Adrenal gland (tissue), 9 donors: ENCODE measurements at regions not wholly inside any gene's neighbourhood (a gene's known extent, or its start where the extent isn't known, plus 50 kb on each side); places are given as distances from the start of the nearest gene placed in this dataset.

Experiments
- DNase-seq, 7 donors: peaks; one replicate each; pipeline ENCODE4 v3.0.0-alpha.2; 2019 to 2020
- H3K27ac ChIP-seq, 5 donors: fragments of 200-600 bp; sonication (generic) in 4 of 5; 1 replicate in 3 of 5; 2 replicates in 2 of 5; pipeline versions ENCODE4 v1.5.1 to v1.8.0; 2016 to 2020; ENCODE audit warnings: mild to moderate bottlenecking in 1 of 5
- H3K27me3 ChIP-seq: fragments of 200-600 bp; 2 replicates; pipeline ENCODE4 v1.8.0; 2021
- H3K36me3 ChIP-seq, 2 donors: fragments of 200-600 bp; replicated peaks in 1 of 2; 1 replicate in 1 of 2; 2 replicates in 1 of 2; pipeline versions ENCODE4 v1.5.1 to v1.8.0; 2018 to 2022
- H3K4me1 ChIP-seq, 2 donors: fragments of 200-600 bp; replicated peaks in 1 of 2; 1 replicate in 1 of 2; 2 replicates in 1 of 2; pipeline versions ENCODE4 v1.5.1 to v1.8.0; 2018 to 2021
- H3K4me3 ChIP-seq, 4 donors: fragments of 200-600 bp; sonication (generic) in 3 of 4; one replicate each; pipeline ENCODE4 v1.5.1; 2016 to 2018
- H3K9me3 ChIP-seq, 3 donors: fragments of 200-600 bp; sonication (generic) in 1 of 3; replicated peaks in 1 of 3; 1 replicate in 2 of 3; 2 replicates in 1 of 3; pipeline versions ENCODE4 v1.5.1 to v1.8.0; 2016 to 2021
- POLR2A ChIP-seq, 2 donors: fragments of 450-650 bp; IDR thresholded peaks; one replicate each; pipeline ENCODE4 v1.6.1; 2017; ENCODE audit warnings: antibody characterized with exemption in 2 of 2, mild to moderate bottlenecking in 2 of 2, moderate library complexity in 1 of 2
- WGBS, 4 donors: extraction: QIAGEN DNeasy Blood & Tissue Kit in 2 of 4; methylation state at CpG; one replicate each; pipeline versions ENCODE4 v1.1.5 to v1.1.7; 2013 to 2017; 5-methylcytosine and 5-hydroxymethylcytosine counted together
- intact Hi-C, 2 donors: fragments of 100-400 bp; cut with DNase I; formaldehyde crosslinking; loops; one replicate each; pipeline versions ENCODE4 v1.14.1 to v1.15.0; 2022 to 2023
- TF ChIP-seq, protein P1 (sequence below), 6 experiments: fragments of 450-650 bp in 4 of 6; fragments of 200-600 bp in 2 of 6; sonication (generic) in 1 of 6; IDR thresholded peaks; 1 replicate in 5 of 6; 2 replicates in 1 of 6; pipeline versions ENCODE4 v1.5.1 to v1.8.0; 2016 to 2021; ENCODE audit warnings: antibody characterized with exemption in 6 of 6, mild to moderate bottlenecking in 2 of 6, moderate library complexity in 1 of 6
- donor health status: healthy with polysubstance abuse.
- donor health status: Bipolar disorder and iron deficiency.
- donor health status: DM: yes; HTN: yes; CAD: no.
- donor health status: DM: no; HTN: no; CAD: no.
- donor health status: DM: no; HTN: no; CAD: no.

DNA sequence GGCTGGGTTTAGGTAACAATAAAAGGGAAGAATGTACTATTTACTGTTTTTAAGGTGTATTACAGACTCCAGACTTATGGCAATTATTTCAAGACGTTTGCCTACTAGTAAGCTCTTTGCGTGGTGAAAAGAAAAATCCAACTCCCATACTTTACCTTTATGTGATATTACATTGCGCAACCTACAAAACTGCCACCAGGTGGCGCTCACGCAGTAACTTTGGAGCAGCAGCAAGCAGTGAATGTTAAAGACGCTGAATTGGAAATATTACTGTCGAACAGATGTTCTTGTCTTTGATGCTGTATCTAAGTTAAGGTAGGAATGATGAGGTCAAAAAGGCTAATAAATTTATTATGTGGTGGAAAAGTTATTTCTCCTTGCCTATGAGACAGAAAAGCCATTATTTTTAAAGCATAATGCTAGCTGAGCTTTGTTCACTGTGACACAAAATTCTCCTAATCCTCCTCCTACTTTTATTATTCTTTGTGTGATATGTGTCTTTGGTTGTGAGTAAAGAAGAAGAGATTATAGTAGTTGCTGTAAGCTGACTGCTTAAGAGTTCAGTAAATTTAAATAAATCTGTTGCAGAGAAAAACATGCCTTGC lies 1099.8 kb upstream of the TENM3 start:
- no peak overlapping the region for H3K27ac ChIP-seq
- H3K9me3 ChIP-seq: no peaks in the 10 kb centered on the region
- H3K4me3 ChIP-seq: no peak overlapping the region
- peak; percentile 64 to 96 (median 86) for DNase-seq
- H3K36me3 ChIP-seq: no peaks in the 10 kb centered on the region
- TF ChIP-seq POLR2A (IDR thresholded peaks at IDR 0.05): no peak
- TF ChIP-seq, protein P1, sequence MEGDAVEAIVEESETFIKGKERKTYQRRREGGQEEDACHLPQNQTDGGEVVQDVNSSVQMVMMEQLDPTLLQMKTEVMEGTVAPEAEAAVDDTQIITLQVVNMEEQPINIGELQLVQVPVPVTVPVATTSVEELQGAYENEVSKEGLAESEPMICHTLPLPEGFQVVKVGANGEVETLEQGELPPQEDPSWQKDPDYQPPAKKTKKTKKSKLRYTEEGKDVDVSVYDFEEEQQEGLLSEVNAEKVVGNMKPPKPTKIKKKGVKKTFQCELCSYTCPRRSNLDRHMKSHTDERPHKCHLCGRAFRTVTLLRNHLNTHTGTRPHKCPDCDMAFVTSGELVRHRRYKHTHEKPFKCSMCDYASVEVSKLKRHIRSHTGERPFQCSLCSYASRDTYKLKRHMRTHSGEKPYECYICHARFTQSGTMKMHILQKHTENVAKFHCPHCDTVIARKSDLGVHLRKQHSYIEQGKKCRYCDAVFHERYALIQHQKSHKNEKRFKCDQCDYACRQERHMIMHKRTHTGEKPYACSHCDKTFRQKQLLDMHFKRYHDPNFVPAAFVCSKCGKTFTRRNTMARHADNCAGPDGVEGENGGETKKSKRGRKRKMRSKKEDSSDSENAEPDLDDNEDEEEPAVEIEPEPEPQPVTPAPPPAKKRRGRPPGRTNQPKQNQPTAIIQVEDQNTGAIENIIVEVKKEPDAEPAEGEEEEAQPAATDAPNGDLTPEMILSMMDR (IDR thresholded peaks at IDR 0.05): peak; percentile 83 to 98 (median 88)
- 2 to 3% (median 3%) methylated on average over 7 of the region's 7 CpGs for WGBS, 4 donors
- H3K27me3 ChIP-seq: no peaks in the 10 kb centered on the region
- H3K4me1 ChIP-seq: no peaks in the 10 kb centered on the region
- intact Hi-C loops: loop anchor here in 1 of 2 donors (10.0 kb wide), 1 partner anchor 381 kb away; no protein-coding TSS in a partner anchor

DNA sequence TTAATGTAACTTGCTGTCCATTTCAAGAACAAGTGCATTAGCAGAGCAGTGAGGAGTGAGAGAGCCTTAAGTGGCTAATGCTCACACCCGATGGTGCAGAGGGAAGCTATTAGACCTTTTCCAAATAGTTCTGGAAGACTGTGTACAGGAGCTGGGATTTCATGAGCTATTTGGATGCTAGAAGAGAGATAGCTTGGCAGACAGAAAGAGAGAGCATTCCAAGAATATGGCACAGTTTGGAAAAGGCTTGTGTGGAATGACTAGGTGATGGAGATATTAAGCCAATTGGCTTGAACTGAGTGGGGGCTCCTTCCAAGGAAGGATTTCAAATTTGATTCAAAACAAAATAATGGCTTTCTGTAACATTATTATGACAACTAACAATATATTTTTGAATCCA lies 1097.2 kb upstream of the TENM3 start:
- Histone ChIP-seq H3K27ac (no peak overlapping the region), H3K36me3 (no peaks in the 10 kb centered on the region), H3K9me3 (no peaks in the 10 kb centered on the region), H3K4me1 (no peaks in the 10 kb centered on the region), H3K4me3 (no peak overlapping the region), H3K27me3 (no peaks in the 10 kb centered on the region)
- 86 to 100% (median 94%) methylated on average over 1 of the region's 1 CpG for WGBS, 4 donors
- no peak for TF ChIP-seq POLR2A (IDR thresholded peaks at IDR 0.05)
- TF ChIP-seq, protein P1 (IDR thresholded peaks at IDR 0.05): no peak
- DNase-seq: no peak
- intact Hi-C loops: loop anchor here (5.0 to 10.0 kb wide), 2 partner anchors 379 to 381 kb away; no protein-coding TSS in a partner anchor

DNA sequence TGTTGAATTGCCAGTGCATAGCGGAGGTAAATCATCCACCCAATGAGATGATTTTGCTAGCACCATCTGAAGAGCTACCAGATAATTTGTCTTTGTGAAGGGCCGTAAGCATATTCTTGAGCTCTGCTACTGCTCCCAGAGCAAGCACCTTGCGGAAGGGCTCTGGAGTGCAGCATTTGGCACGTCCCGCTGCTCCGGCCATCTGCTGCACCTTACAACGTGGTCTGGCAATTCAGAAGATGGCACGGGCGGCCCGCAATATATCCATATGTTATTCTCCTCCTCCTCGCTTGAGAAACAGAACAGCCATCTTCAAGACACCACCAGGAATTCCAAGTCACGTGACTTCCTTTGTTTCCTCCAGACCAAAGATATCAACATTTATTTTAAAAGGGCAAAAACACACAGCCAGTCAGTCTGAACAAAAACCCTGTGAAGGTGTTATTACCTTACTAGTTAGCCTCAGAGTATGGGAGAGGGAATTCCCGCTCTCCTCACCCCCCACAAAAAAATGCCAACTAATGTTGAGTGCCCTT lies 1095.7 kb upstream of the TENM3 start:
- H3K9me3 ChIP-seq: no peaks in the 10 kb centered on the region
- no peaks in the 10 kb centered on the region for H3K4me1 ChIP-seq
- TF ChIP-seq, protein P1 (IDR thresholded peaks at IDR 0.05): no peak
- no peak for TF ChIP-seq POLR2A (IDR thresholded peaks at IDR 0.05)
- H3K36me3 ChIP-seq: no peaks in the 10 kb centered on the region
- no peaks in the 10 kb centered on the region for H3K27me3 ChIP-seq
- no peak overlapping the region for H3K27ac ChIP-seq
- WGBS, 4 donors: 86 to 92% (median 90%) methylated on average over 13 of the region's 13 CpGs
- intact Hi-C loops: loop anchor here (5.0 to 10.0 kb wide), 2 partner anchors 377 to 380 kb away; no protein-coding TSS in a partner anchor
- no peak overlapping the region for H3K4me3 ChIP-seq
- no peak for DNase-seq

DNA sequence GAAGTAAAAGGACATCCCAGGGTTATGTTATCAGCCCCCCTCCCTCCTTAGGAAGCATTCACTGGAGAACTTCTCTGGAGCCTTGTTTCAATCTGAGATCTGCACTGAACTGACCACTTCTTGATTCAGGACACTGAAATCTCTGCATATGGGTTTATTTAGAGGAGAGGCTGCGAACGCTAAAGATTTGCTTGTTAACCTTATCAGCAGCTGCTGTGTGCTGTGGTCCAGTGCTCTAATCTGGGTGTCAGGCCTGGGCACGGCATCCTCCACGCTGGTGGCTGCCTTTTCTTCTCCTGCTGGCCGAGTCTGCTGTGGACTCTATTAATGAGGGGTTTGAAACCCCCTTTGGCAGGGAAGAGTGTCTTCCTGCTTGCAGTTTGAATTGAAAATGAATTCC lies 1094.7 kb upstream of the TENM3 start:
- Histone ChIP-seq H3K4me3 (no peak overlapping the region), H3K9me3 (no peaks in the 10 kb centered on the region), H3K27ac (no peak overlapping the region), H3K36me3 (no peaks in the 10 kb centered on the region), H3K27me3 (no peaks in the 10 kb centered on the region), H3K4me1 (no peaks in the 10 kb centered on the region)
- no peak for TF ChIP-seq POLR2A (IDR thresholded peaks at IDR 0.05)
- TF ChIP-seq, protein P1 (IDR thresholded peaks at IDR 0.05): no peak
- no peak for DNase-seq
- intact Hi-C loops: loop anchor here (5.0 to 10.0 kb wide), 2 partner anchors 376 to 379 kb away; no protein-coding TSS in a partner anchor
- 80 to 93% (median 85%) methylated on average over 5 of the region's 5 CpGs for WGBS, 4 donors
